ENCODE measurements at regions not wholly inside any gene's neighbourhood (a gene's known extent, or its start where the extent isn't known, plus 50 kb on each side); places are given as distances from the start of the nearest gene placed in this dataset.

GRCh38 chr9:13750061-13750460 is 470.6 kb upstream of the MPDZ start:
- TF ChIP-seq CTCF (IDR thresholded peaks at IDR 0.05; ENCODE audit: low read depth, low read length), result no peak
- no peak for TF ChIP-seq EZH2phosphoT487 (IDR thresholded peaks at IDR 0.05; ENCODE audit: low read depth)

Measured in OCI-LY3 (cell line).